ENCODE measurements at regions not wholly inside any gene's neighbourhood (a gene's known extent, or its start where the extent isn't known, plus 50 kb on each side); places are given as distances from the start of the nearest gene placed in this dataset.

- no peak overlapping the region for H3K4me3 ChIP-seq (ENCODE audit: low read length in 2 of 2)
- Mint-ChIP-seq H3K36me3 (no peaks in the 10 kb centered on the region), H3K4me3 (no peak overlapping the region), H3K27ac (no peak overlapping the region), H3K9me3 (peaks cover 0 to 8% (median under 1%) of the 10 kb centered on the region in 8 donors), H3K27me3 (peaks cover 0 to 5% of the 10 kb centered on the region in 2 donors), H3K4me1 (no peaks in the 10 kb centered on the region)
- no peak overlapping the region for H3K27ac ChIP-seq (ENCODE audit: low read depth, low read length)
- ChIA-PET CTCF (ENCODE audit: partially characterized antibody) (no interaction called here), POLR2A (ENCODE audit: partially characterized antibody) (no interaction called here)
- no peak for DNase-seq
- no peaks in the 10 kb centered on the region for H3K36me3 ChIP-seq (ENCODE audit: insufficient read depth, low read length)
- no peaks in the 10 kb centered on the region for H3K27me3 ChIP-seq (ENCODE audit: insufficient read depth, low read length)
- no peaks in the 10 kb centered on the region for H3K9me3 ChIP-seq (ENCODE audit: control insufficient read depth in 1 of 2, low read length in 2 of 2)
- no peaks in the 10 kb centered on the region for H3K4me1 ChIP-seq (ENCODE audit: insufficient read depth, low read length)
- intact Hi-C loops (cut with micrococcal nuclease) = no loop called here
Observed at GRCh38 chr14:89007906-89008305, 183.5 kb downstream of the TTC8 start.

DNA sequence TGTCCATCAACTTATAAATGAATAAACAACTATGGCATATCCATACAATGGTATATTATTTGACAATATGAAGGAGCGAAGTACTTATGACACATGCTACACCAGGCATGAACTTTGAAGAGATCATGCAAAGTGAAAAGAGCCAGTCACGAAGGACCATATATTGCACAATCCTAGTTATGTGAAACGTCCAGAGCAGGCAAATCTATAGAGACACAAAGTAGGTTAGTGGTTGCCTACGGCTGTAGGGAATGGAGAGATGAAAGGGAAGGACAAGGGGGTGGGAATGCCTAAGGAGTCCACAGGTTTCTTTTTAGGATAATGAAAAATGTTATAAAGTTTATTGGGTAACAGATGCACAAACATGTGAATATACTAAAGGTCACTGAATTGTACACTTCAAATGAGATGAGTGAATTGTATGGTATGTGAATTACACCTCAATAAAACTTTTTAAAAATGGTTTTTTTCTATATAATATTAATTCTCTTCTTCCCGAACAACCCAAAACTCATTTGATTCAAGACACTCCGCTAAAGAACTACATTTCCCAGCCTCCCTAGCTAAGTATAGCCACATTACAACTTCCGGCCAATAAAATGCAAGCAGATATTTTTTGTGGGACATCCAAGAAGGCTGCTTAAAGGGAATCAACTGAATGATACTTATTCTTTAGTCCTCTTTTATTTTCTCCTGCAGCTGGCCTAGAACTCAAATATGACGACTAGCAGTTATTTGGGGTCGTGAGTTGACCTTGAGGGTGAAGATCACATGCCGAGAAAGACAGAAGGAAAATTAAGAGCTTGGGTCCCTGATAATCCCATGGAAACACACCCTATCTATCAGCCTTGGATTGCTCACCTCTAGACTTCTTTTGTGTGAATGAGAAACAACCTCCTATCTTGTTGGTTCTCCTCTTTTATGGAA, 187.2 kb downstream of the TTC8 start:
- Histone ChIP-seq H3K36me3 (ENCODE audit: insufficient read depth, low read length) (no peaks in the 10 kb centered on the region), H3K4me3 (ENCODE audit: low read length in 2 of 2) (no peak overlapping the region), H3K27ac (ENCODE audit: low read depth, low read length) (no peak overlapping the region), H3K4me1 (ENCODE audit: insufficient read depth, low read length) (no peaks in the 10 kb centered on the region), H3K27me3 (ENCODE audit: insufficient read depth, low read length) (no peaks in the 10 kb centered on the region), H3K9me3 (ENCODE audit: control insufficient read depth in 1 of 2, low read length in 2 of 2) (no peaks in the 10 kb centered on the region)
- DNase-seq = no peak
- Mint-ChIP-seq H3K9me3 (no peaks in the 10 kb centered on the region), H3K4me3 (no peak overlapping the region), H3K36me3 (no peaks in the 10 kb centered on the region), H3K4me1 (peaks cover 0 to 2% (median 0%) of the 10 kb centered on the region in 4 donors), H3K27me3 (peaks cover 2 to 15% of the 10 kb centered on the region in 2 donors), H3K27ac (no peak overlapping the region)
- POLR2A ChIA-PET (ENCODE audit: partially characterized antibody) = no interaction called here
- intact Hi-C loops (cut with micrococcal nuclease) = no loop called here
- CTCF ChIA-PET (ENCODE audit: partially characterized antibody) = interaction anchor here (1.4 kb wide), 1 partner anchor 15 kb away, joined by 4 read pairs; no protein-coding TSS in a partner anchor

DNA sequence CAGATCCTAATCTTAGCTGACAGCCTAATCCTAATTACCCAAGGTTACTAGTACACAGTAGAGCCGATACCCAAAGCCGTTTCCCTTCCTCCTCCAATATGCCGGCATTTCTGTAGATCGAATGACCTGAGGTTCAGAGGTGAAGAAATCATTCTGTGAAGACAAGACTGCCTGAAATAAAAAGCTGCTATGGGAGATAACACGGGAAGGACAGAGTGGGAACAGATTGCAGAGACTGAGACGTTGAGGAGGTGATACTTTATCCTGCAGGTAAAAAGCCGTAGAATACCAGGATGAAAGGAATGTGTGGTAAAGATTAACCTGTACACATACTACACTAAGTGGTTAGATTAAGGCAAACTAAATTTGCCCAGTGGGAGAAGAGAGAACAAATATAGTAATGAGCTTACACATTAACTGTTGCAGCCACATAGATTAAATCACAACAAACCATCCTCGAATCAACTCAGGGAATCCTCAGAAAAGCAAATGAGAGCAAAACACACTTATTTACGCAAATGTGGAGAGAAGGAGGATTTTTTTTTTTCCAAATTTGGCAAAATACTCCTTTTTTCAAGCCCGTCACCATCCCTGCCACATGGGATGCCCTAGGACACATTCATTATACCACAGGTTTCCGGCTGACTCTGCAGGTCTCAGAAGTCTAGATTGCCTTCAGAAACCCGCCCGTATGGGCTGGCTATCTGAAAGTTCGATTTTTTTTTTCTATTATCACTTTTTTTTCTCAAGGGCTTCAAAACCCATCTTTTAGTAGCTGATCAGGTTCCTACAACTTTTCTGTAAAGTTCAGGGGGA, 188.0 kb downstream of the TTC8 start:
- intact Hi-C loops (cut with micrococcal nuclease) = no loop called here
- peaks cover 2 to 21% of the 10 kb centered on the region in 2 donors for H3K27me3 Mint-ChIP-seq
- no peaks in the 10 kb centered on the region for H3K9me3 Mint-ChIP-seq
- POLR2A ChIA-PET (ENCODE audit: partially characterized antibody) = no interaction called here
- CTCF ChIA-PET (ENCODE audit: partially characterized antibody) = interaction anchor here (0.7 to 1.4 kb wide), 2 partner anchors 14 to 352 kb away, joined by 3 to 4 read pairs; no protein-coding TSS in a partner anchor
- no peak for DNase-seq
- Histone ChIP-seq H3K4me1 (ENCODE audit: insufficient read depth, low read length) (no peaks in the 10 kb centered on the region), H3K9me3 (ENCODE audit: control insufficient read depth in 1 of 2, low read length in 2 of 2) (no peaks in the 10 kb centered on the region), H3K36me3 (ENCODE audit: insufficient read depth, low read length) (no peaks in the 10 kb centered on the region), H3K27ac (ENCODE audit: low read depth, low read length) (no peak overlapping the region), H3K27me3 (ENCODE audit: insufficient read depth, low read length) (no peaks in the 10 kb centered on the region), H3K4me3 (ENCODE audit: low read length in 2 of 2) (no peak overlapping the region)
- no peak overlapping the region for H3K4me3 Mint-ChIP-seq
- no peaks in the 10 kb centered on the region for H3K36me3 Mint-ChIP-seq
- H3K27ac Mint-ChIP-seq = no peak overlapping the region
- H3K4me1 Mint-ChIP-seq = peaks cover 0 to 2% (median 0%) of the 10 kb centered on the region in 4 donors

DNA sequence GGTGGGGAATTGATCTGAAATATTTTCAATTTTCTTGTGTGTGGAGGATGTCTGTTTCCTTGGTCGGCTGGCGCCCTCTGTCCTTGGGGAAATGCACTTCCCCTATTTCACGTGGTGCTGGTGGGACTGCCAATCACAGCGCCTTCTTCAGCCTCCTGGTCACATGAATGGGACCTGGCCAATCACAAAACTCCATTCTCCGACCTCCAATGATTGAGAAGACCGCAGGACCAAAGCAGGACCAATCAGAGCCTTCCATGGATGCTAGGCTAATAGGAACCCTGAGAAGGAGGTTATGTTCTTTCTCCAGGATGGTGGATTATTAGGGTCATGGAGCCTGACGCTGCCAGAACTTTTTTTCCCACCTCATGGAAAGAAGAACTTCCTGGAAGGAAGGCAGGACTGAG, 188.7 kb downstream of the TTC8 start:
- ChIA-PET CTCF (ENCODE audit: partially characterized antibody) (interaction anchor here (1.4 kb wide), 1 partner anchor 14 kb away, joined by 4 read pairs; no protein-coding TSS in a partner anchor), POLR2A (ENCODE audit: partially characterized antibody) (no interaction called here)
- Mint-ChIP-seq H3K4me3 (no peak overlapping the region), H3K27ac (no peak overlapping the region), H3K9me3 (no peaks in the 10 kb centered on the region), H3K27me3 (peaks cover 2 to 21% of the 10 kb centered on the region in 2 donors), H3K4me1 (peaks cover 0 to 2% (median 0%) of the 10 kb centered on the region in 4 donors), H3K36me3 (no peaks in the 10 kb centered on the region)
- intact Hi-C loops (cut with micrococcal nuclease) = no loop called here
- DNase-seq = no peak
- Histone ChIP-seq H3K4me1 (ENCODE audit: insufficient read depth, low read length) (no peaks in the 10 kb centered on the region), H3K9me3 (ENCODE audit: control insufficient read depth in 1 of 2, low read length in 2 of 2) (no peaks in the 10 kb centered on the region), H3K27ac (ENCODE audit: low read depth, low read length) (no peak overlapping the region), H3K27me3 (ENCODE audit: insufficient read depth, low read length) (no peaks in the 10 kb centered on the region), H3K4me3 (ENCODE audit: low read length in 2 of 2) (no peak overlapping the region), H3K36me3 (ENCODE audit: insufficient read depth, low read length) (no peaks in the 10 kb centered on the region)

DNA sequence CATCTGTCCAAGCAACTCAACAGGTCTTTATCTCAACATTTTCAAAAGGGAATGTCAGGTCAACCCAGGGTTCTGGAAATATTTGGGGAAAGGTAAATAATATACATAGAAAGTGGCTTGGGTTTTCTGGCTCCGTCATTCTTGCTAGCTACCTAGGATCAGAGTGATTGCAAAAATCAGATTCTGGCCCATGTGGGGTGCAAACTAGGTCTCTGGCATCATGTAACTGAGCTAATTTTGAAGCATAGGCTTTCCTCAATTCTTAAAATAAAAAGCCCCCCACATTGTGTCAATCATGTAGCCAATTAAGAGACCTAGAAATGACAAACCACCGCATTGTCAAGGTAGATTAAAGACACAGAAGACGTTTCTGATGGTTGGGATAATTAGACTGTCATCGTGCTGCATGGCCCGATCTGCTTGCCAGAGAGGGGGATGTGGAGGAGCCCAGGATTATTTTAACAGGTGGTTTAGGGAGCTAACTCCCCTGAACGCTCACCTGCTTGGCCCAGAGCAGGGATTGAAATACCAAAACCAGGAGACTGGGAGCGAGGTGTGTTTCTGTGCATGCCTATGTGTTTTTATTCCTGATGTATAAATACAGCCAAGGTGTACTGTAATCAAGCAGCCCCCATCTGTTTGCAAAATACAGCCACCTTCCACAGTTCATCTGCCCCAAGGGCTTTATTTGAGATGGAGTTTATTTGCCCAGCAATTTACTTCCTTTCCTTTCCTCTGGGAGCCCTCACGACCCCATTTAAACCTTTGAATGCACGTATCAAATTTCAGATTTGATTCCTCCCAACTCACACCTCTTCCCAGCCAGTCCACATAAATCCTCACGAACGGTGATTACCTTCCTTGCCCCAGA, 189.5 kb downstream of the TTC8 start:
- peaks cover 0 to 2% (median 0%) of the 10 kb centered on the region in 4 donors for H3K4me1 Mint-ChIP-seq
- no peaks in the 10 kb centered on the region for H3K9me3 Mint-ChIP-seq
- intact Hi-C loops (cut with micrococcal nuclease) = no loop called here
- POLR2A ChIA-PET (ENCODE audit: partially characterized antibody) = no interaction called here
- CTCF ChIA-PET (ENCODE audit: partially characterized antibody) = no interaction called here
- H3K4me3 Mint-ChIP-seq = no peak overlapping the region
- H3K36me3 Mint-ChIP-seq = no peaks in the 10 kb centered on the region
- no peak overlapping the region for H3K27ac Mint-ChIP-seq
- no peak overlapping the region for H3K4me3 ChIP-seq (ENCODE audit: low read length in 2 of 2)
- H3K27me3 ChIP-seq (ENCODE audit: insufficient read depth, low read length) = no peaks in the 10 kb centered on the region
- no peaks in the 10 kb centered on the region for H3K4me1 ChIP-seq (ENCODE audit: insufficient read depth, low read length)
- peaks cover 2 to 21% of the 10 kb centered on the region in 2 donors for H3K27me3 Mint-ChIP-seq
- no peaks in the 10 kb centered on the region for H3K9me3 ChIP-seq (ENCODE audit: control insufficient read depth in 1 of 2, low read length in 2 of 2)
- H3K27ac ChIP-seq (ENCODE audit: low read depth, low read length) = no peak overlapping the region
- DNase-seq = no peak
- no peaks in the 10 kb centered on the region for H3K36me3 ChIP-seq (ENCODE audit: insufficient read depth, low read length)

- CTCF ChIA-PET (ENCODE audit: partially characterized antibody) = no interaction called here
- DNase-seq = no peak
- no peaks in the 10 kb centered on the region for H3K9me3 Mint-ChIP-seq
- H3K27me3 Mint-ChIP-seq = peaks cover 2 to 22% of the 10 kb centered on the region in 2 donors
- intact Hi-C loops (cut with micrococcal nuclease) = no loop called here
- no peaks in the 10 kb centered on the region for H3K9me3 ChIP-seq (ENCODE audit: control insufficient read depth in 1 of 2, low read length in 2 of 2)
- H3K27ac Mint-ChIP-seq = no peak overlapping the region
- H3K36me3 Mint-ChIP-seq = no peaks in the 10 kb centered on the region
- POLR2A ChIA-PET (ENCODE audit: partially characterized antibody) = no interaction called here
- H3K27me3 ChIP-seq (ENCODE audit: insufficient read depth, low read length) = no peaks in the 10 kb centered on the region
- peaks cover 0 to 2% (median 0%) of the 10 kb centered on the region in 4 donors for H3K4me1 Mint-ChIP-seq
- no peak overlapping the region for H3K4me3 ChIP-seq (ENCODE audit: low read length in 2 of 2)
- no peaks in the 10 kb centered on the region for H3K36me3 ChIP-seq (ENCODE audit: insufficient read depth, low read length)
- no peak overlapping the region for H3K27ac ChIP-seq (ENCODE audit: low read depth, low read length)
- no peak overlapping the region for H3K4me3 Mint-ChIP-seq
- no peaks in the 10 kb centered on the region for H3K4me1 ChIP-seq (ENCODE audit: insufficient read depth, low read length)
Observed at GRCh38 chr14:89014569-89014850, 190.1 kb downstream of the TTC8 start.

DNA sequence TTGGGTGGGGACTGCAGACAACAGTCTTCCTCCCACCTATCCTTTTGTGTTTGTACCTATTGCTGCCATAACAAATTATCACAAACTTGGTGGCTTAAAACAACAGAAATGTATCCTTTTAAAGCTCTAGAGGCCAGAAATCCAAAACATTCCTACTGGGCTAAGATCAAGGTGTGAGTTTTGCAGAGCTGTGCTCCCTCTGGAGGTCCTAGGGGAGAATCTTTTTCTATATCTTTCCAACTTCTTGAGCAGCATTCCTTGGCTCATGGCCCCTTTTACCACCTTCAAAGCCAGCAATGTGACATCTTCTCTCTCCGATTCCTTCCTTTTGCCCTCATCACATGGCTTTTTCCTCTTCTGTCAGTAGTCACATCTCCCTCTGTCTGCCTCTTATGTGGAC, 190.6 kb downstream of the TTC8 start:
- Mint-ChIP-seq H3K27ac (no peak overlapping the region), H3K27me3 (peaks cover 2 to 25% of the 10 kb centered on the region in 2 donors), H3K9me3 (no peaks in the 10 kb centered on the region), H3K36me3 (no peaks in the 10 kb centered on the region), H3K4me3 (no peak overlapping the region), H3K4me1 (peaks cover 0 to 2% (median 0%) of the 10 kb centered on the region in 4 donors)
- Histone ChIP-seq H3K9me3 (ENCODE audit: control insufficient read depth in 1 of 2, low read length in 2 of 2) (no peaks in the 10 kb centered on the region), H3K4me3 (ENCODE audit: low read length in 2 of 2) (no peak overlapping the region), H3K4me1 (ENCODE audit: insufficient read depth, low read length) (no peaks in the 10 kb centered on the region), H3K36me3 (ENCODE audit: insufficient read depth, low read length) (no peaks in the 10 kb centered on the region), H3K27ac (ENCODE audit: low read depth, low read length) (no peak overlapping the region), H3K27me3 (ENCODE audit: insufficient read depth, low read length) (no peaks in the 10 kb centered on the region)
- no peak for DNase-seq
- POLR2A ChIA-PET (ENCODE audit: partially characterized antibody) = no interaction called here
- intact Hi-C loops (cut with micrococcal nuclease) = loop anchor here (5.0 kb wide), 1 partner anchor 348 kb away; no protein-coding TSS in a partner anchor
- CTCF ChIA-PET (ENCODE audit: partially characterized antibody) = no interaction called here
